Activated effector memory CD4-positive, alpha-beta T cell treated with Interleukin-2 at 50 U/mL for 16 hours (primary cell): ENCODE measurements at regions not wholly inside any gene's neighbourhood (a gene's known extent, or its start where the extent isn't known, plus 50 kb on each side); places are given as distances from the start of the nearest gene placed in this dataset.

Experiments
- DNase-seq: peaks from one replicate; pipeline ENCODE4 v3.0.0-alpha.2; 2020

GRCh38 chr2:42928692-42929545, 136.5 kb upstream of the HAAO start:
- no peak for DNase-seq

GRCh38 chr2:42928161-42928691, 135.8 kb upstream of the HAAO start:
- DNase-seq, result no peak

GRCh38 chr2:42927334-42928160, 135.2 kb upstream of the HAAO start:
- no peak for DNase-seq

GRCh38 chr2:42926434-42927333, 134.3 kb upstream of the HAAO start:
- DNase-seq, result no peak

GRCh38 chr2:42925742-42926433, 133.5 kb upstream of the HAAO start:
- DNase-seq, result no peak

GRCh38 chr2:42924418-42924886, 132.1 kb upstream of the HAAO start:
- DNase-seq, result no peak

- no peak for DNase-seq
Observed at GRCh38 chr2:42923580-42924417, 131.4 kb upstream of the HAAO start.

GRCh38 chr2:42922790-42923579, 130.6 kb upstream of the HAAO start:
- DNase-seq, result no peak

GRCh38 chr2:42922293-42922692, 129.9 kb upstream of the HAAO start:
- no peak for DNase-seq

- no peak for DNase-seq
Observed at GRCh38 chr2:42921721-42922120, 129.3 kb upstream of the HAAO start.

GRCh38 chr2:42921147-42921520, 128.8 kb upstream of the HAAO start:
- no peak for DNase-seq

GRCh38 chr2:42920446-42921146, 128.2 kb upstream of the HAAO start:
- no peak for DNase-seq

GRCh38 chr2:42918671-42919318, 126.4 kb upstream of the HAAO start:
- no peak for DNase-seq

- no peak for DNase-seq
Observed at GRCh38 chr2:42918041-42918440, 125.7 kb upstream of the HAAO start.

- no peak for DNase-seq
Observed at GRCh38 chr2:42917425-42917927, 125.1 kb upstream of the HAAO start.

GRCh38 chr2:42916324-42916723, 123.9 kb upstream of the HAAO start:
- DNase-seq, result no peak

- no peak for DNase-seq
Observed at GRCh38 chr2:42914860-42915259, 122.5 kb upstream of the HAAO start.

GRCh38 chr2:42914314-42914713, 121.9 kb upstream of the HAAO start:
- no peak for DNase-seq
